ENCODE measurements at regions not wholly inside any gene's neighbourhood (a gene's known extent, or its start where the extent isn't known, plus 50 kb on each side); places are given as distances from the start of the nearest gene placed in this dataset.

GRCh38 chr17:55660178-55660886, 62.3 kb downstream of the TMEM100 start:
- no peak for TF ChIP-seq CTCF (conservative IDR thresholded peaks at IDR 0.05; ENCODE audit: low read depth, low read length)
- H3K4me3 ChIP-seq (ENCODE audit: low read depth, low read length): no peak overlapping the region
- no peak for DNase-seq (ENCODE audit: low read depth)

- no peak overlapping the region for H3K4me3 ChIP-seq (ENCODE audit: low read depth, low read length)
- no peak for DNase-seq (ENCODE audit: low read depth)
- TF ChIP-seq CTCF (conservative IDR thresholded peaks at IDR 0.05; ENCODE audit: low read depth, low read length): no peak
Measured at GRCh38 chr17:55659661-55660060, 63.0 kb downstream of the TMEM100 start.

- DNase-seq (ENCODE audit: low read depth): no peak
- H3K4me3 ChIP-seq (ENCODE audit: low read depth, low read length): no peak overlapping the region
- no peak for TF ChIP-seq CTCF (conservative IDR thresholded peaks at IDR 0.05; ENCODE audit: low read depth, low read length)
Measured at GRCh38 chr17:55655777-55656176, 66.9 kb downstream of the TMEM100 start.

- H3K4me3 ChIP-seq (ENCODE audit: low read depth, low read length): no peak overlapping the region
- no peak for DNase-seq (ENCODE audit: low read depth)
- no peak for TF ChIP-seq CTCF (conservative IDR thresholded peaks at IDR 0.05; ENCODE audit: low read depth, low read length)
Measured at GRCh38 chr17:55654821-55655220, 67.8 kb downstream of the TMEM100 start.

GRCh38 chr17:55654022-55654421, 68.6 kb downstream of the TMEM100 start:
- DNase-seq (ENCODE audit: low read depth): no peak
- H3K4me3 ChIP-seq (ENCODE audit: low read depth, low read length): no peak overlapping the region
- no peak for TF ChIP-seq CTCF (conservative IDR thresholded peaks at IDR 0.05; ENCODE audit: low read depth, low read length)

GRCh38 chr17:55652825-55653224, 69.8 kb downstream of the TMEM100 start:
- TF ChIP-seq CTCF (conservative IDR thresholded peaks at IDR 0.05; ENCODE audit: low read depth, low read length): no peak
- no peak for DNase-seq (ENCODE audit: low read depth)
- H3K4me3 ChIP-seq (ENCODE audit: low read depth, low read length): no peak overlapping the region
